Pancreas (tissue), 10 donors: ENCODE measurements at regions not wholly inside any gene's neighbourhood (a gene's known extent, or its start where the extent isn't known, plus 50 kb on each side); places are given as distances from the start of the nearest gene placed in this dataset.
"Not testable (repeated sequence)": the region's sequence is repeated elsewhere in the genome, so short reads cannot be mapped to it uniquely, and the experiment has no call there.

Source experiments
- ATAC-seq, 4 donors: fragments of 200-7000 bp; cut with Tn5 transposase; one replicate each; pipeline versions ENCODE4 v1.8.0 to v1.9.1; 2020; ENCODE audit warnings: mild to moderate bottlenecking in 4 of 4, moderate library complexity in 4 of 4
- DNase-seq, 6 donors: peaks; one replicate each; pipeline ENCODE4 v3.0.0-alpha.2; 2020
- FAIRE-seq: peaks from 2 replicates; lab custom pipeline; 2012; peaks lifted over from hg19 to GRCh38; lab: Jason Lieb, UNC
- H3K27ac ChIP-seq, 4 donors: fragments of 200-600 bp; sonication (generic); 1 replicate in 3 of 4; 2 replicates in 1 of 4; pipeline versions ENCODE4 v1.5.0 to v1.8.0; 2020
- H3K27me3 ChIP-seq, 4 donors: fragments of 200-600 bp; one replicate each; pipeline ENCODE4 v1.8.0; 2021
- H3K36me3 ChIP-seq, 3 donors: fragments of 200-600 bp; sonication (generic) in 1 of 3; one replicate each; pipeline versions ENCODE4 v1.5.0 to v1.8.0; 2020 to 2021
- H3K4me1 ChIP-seq, 3 donors: fragments of 200-600 bp; one replicate each; pipeline ENCODE4 v1.8.0; 2021
- H3K4me3 ChIP-seq, 4 donors: fragments of 200-600 bp; sonication (generic) in 2 of 4; one replicate each; pipeline versions ENCODE4 v1.5.0 to v1.8.0; 2020 to 2021
- H3K9me3 ChIP-seq, 4 donors: fragments of 200-600 bp; one replicate each; pipeline ENCODE4 v1.8.0; 2021
- WGBS, 2 donors: extraction: QIAGEN DNeasy Blood & Tissue Kit; methylation state at CpG; one replicate each; pipeline ENCODE4 v1.1.7; 2013; 5-methylcytosine and 5-hydroxymethylcytosine counted together
- intact Hi-C, 3 donors: fragments of 100-400 bp; cut with DNase I; formaldehyde crosslinking; loops; one replicate each; pipeline versions ENCODE4 v1.11.1 to v1.14.2; 2022
- TF ChIP-seq, protein P1 (sequence below), 4 donors: fragments of 200-600 bp; sonication (generic) in 3 of 4; IDR thresholded peaks; one replicate each; pipeline versions ENCODE4 v1.5.0 to v1.8.0; 2021; ENCODE audit warnings: antibody characterized with exemption in 4 of 4
- donor health status: healthy with polysubstance abuse.
- donor health status: DM: no; HTN: no; CAD: no; lungs with moderate emphysema.
- donor health status: DM: no; HTN: no; CAD: no.
- donor health status: control.
- donor health status: control.
- donor health status: Bipolar disorder and iron deficiency.
- donor health status: DM: yes; HTN: yes; CAD: no.
- donor health status: DM: no; HTN: no; CAD: no.
- donor health status: DM: no; HTN: no; CAD: no.
- donor health status: DM: yes; HTN: yes; CAD: no.

GRCh38 chr2:106284255-106284654 is 90.2 kb upstream of the UXS1 start:
- H3K27me3 ChIP-seq = no peaks in the 10 kb centered on the region
- no peak for DNase-seq
- no peaks in the 10 kb centered on the region for H3K36me3 ChIP-seq
- no peak for FAIRE-seq
- ATAC-seq = peak in 1 of 4 donors; percentile 56
- WGBS, 2 donors = 70 to 74% methylated on average over 5 of the region's 5 CpGs
- H3K27ac ChIP-seq = no peak overlapping the region
- intact Hi-C loops = no loop called here
- TF ChIP-seq, protein P1, sequence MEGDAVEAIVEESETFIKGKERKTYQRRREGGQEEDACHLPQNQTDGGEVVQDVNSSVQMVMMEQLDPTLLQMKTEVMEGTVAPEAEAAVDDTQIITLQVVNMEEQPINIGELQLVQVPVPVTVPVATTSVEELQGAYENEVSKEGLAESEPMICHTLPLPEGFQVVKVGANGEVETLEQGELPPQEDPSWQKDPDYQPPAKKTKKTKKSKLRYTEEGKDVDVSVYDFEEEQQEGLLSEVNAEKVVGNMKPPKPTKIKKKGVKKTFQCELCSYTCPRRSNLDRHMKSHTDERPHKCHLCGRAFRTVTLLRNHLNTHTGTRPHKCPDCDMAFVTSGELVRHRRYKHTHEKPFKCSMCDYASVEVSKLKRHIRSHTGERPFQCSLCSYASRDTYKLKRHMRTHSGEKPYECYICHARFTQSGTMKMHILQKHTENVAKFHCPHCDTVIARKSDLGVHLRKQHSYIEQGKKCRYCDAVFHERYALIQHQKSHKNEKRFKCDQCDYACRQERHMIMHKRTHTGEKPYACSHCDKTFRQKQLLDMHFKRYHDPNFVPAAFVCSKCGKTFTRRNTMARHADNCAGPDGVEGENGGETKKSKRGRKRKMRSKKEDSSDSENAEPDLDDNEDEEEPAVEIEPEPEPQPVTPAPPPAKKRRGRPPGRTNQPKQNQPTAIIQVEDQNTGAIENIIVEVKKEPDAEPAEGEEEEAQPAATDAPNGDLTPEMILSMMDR (IDR thresholded peaks at IDR 0.05) = no peak
- no peaks in the 10 kb centered on the region for H3K9me3 ChIP-seq
- H3K4me1 ChIP-seq = no peaks in the 10 kb centered on the region
- no peak overlapping the region for H3K4me3 ChIP-seq

GRCh38 chr2:106283228-106284152 is 89.4 kb upstream of the UXS1 start:
- intact Hi-C loops, DNase-seq, H3K9me3 ChIP-seq, FAIRE-seq, H3K4me1 ChIP-seq, H3K4me3 ChIP-seq, H3K27ac ChIP-seq, H3K36me3 ChIP-seq, H3K27me3 ChIP-seq: not testable (repeated sequence)
- ATAC-seq = peak in 1 of 4 donors; percentile 33
- 54 to 58% methylated on average over 9 of the region's 9 CpGs for WGBS, 2 donors

GRCh38 chr2:106282462-106283170 is 88.5 kb upstream of the UXS1 start:
- Histone ChIP-seq H3K4me3 (no peak overlapping the region), H3K27me3 (no peaks in the 10 kb centered on the region), H3K27ac (no peak overlapping the region), H3K9me3 (no peaks in the 10 kb centered on the region), H3K4me1 (peaks cover 0 to 6% (median 0%) of the 10 kb centered on the region in 3 donors), H3K36me3 (no peaks in the 10 kb centered on the region)
- intact Hi-C loops = no loop called here
- DNase-seq (no peak), ATAC-seq (no peak), FAIRE-seq (no peak)
- TF ChIP-seq, protein P1 (IDR thresholded peaks at IDR 0.05) = no peak
- WGBS, 2 donors = 73 to 76% methylated on average over 12 of the region's 12 CpGs

DNA sequence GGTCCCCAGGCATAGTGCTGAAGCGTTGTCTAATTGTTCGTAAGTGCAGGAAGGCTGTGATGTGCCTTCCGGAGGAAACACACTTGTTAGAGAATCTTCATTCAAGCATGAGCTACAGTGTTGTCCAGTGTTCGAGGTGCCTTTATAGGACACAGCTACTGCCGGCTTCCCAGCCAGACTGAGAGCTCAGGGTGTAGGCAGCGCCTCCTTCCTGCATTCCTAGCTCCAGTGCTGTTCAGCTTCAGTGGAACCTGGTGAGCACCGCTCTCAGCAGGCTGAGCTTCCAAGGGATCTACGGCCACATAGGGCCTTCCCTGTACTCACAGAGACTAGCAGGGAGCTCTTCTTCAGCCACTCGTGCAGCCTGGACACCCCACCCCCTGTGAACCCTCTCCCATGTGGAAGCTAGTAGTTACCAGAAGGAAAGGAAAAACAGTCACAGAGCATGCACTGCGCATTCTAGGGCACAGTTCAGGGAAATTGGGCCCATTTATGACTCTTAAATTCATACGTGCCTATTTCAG is 87.9 kb upstream of the UXS1 start:
- H3K9me3 ChIP-seq, H3K4me3 ChIP-seq, H3K27me3 ChIP-seq, H3K27ac ChIP-seq, DNase-seq, FAIRE-seq, ATAC-seq, H3K4me1 ChIP-seq, intact Hi-C loops, H3K36me3 ChIP-seq: not testable (repeated sequence)
- 86 to 88% methylated on average over 11 of the region's 11 CpGs for WGBS, 2 donors

GRCh38 chr2:106280722-106281446 is 86.8 kb upstream of the UXS1 start:
- DNase-seq = no peak
- Histone ChIP-seq H3K27me3 (no peaks in the 10 kb centered on the region), H3K36me3 (no peaks in the 10 kb centered on the region), H3K4me3 (no peak overlapping the region), H3K4me1 (peaks cover 0 to 6% (median 0%) of the 10 kb centered on the region in 3 donors), H3K27ac (no peak overlapping the region), H3K9me3 (no peaks in the 10 kb centered on the region)
- no peak for ATAC-seq
- TF ChIP-seq, protein P1 (IDR thresholded peaks at IDR 0.05) = no peak
- FAIRE-seq = no peak
- WGBS, 2 donors = 77 to 81% methylated on average over 10 of the region's 10 CpGs
- intact Hi-C loops = no loop called here
